HepG2 (cell line): ENCODE measurements at regions not wholly inside any gene's neighbourhood (a gene's known extent, or its start where the extent isn't known, plus 50 kb on each side); places are given as distances from the start of the nearest gene placed in this dataset.
A peak's percentile ranks its signal among the peaks of the same experiment; 100 is the strongest.

Experiments
- ATAC-seq: fragments of 200-7000 bp; cut with Tn5 transposase; 3 replicates; pipeline ENCODE4 v1.9.1; 2020; ENCODE audit warnings: mild to moderate bottlenecking, moderate library complexity
- BruUV-seq: library from RNA; stranded (reverse); fragments of 400-500 nt; replicated peaks from 2 replicates; lab custom pipeline; 2021; lab: Mats Ljungman, UMichigan
- CTCF ChIA-PET: fragments of 300-600 bp; formaldehyde crosslinking; extraction: SDS; loops from one replicate; lab custom pipeline; 2021; ENCODE audit warnings: low total read pairs, inconsistent platforms, low intra/inter-chr PET ratio; lab: Yijun Ruan, JAX
- POLR2A ChIA-PET: fragments of 350-600 bp; sonication (Branson Sonifier 250); formaldehyde crosslinking; loops from one replicate; lab custom pipeline; 2020; ENCODE audit warnings: antibody characterized with exemption, inconsistent platforms; lab: Yijun Ruan, JAX
- DNase-seq: peaks from one replicate; pipeline ENCODE4 v3.0.0-alpha.2; 2015; ENCODE audit warnings: low spot score
- FAIRE-seq: peaks from 3 replicates; lab custom pipeline; 2011; peaks lifted over from hg19 to GRCh38; lab: Jason Lieb, UNC
- H2AFZ ChIP-seq: one replicate; pipeline ENCODE4 v1.6.1; 2011; ENCODE audit warnings: low read length, inconsistent platforms
- H3K27ac ChIP-seq: fragments of 300-600 bp; 3 replicates; pipeline ENCODE4 v1.8.0; 2011; ENCODE audit warnings: mixed run types, mild to moderate bottlenecking, mixed read lengths, low read length, inconsistent platforms; ENCODE audit not compliant: insufficient read depth; ENCODE audit errors: extremely low read length
- H3K27me3 ChIP-seq, 2 experiments: fragments of 200-600 bp in 1 of 2; 2 replicates in 1 of 2; 3 replicates in 1 of 2; pipeline versions ENCODE4 v1.6.0 to v1.8.0; 2011; ENCODE audit warnings: low read length in 2 of 2, mild to moderate bottlenecking in 2 of 2, moderate library complexity in 2 of 2, inconsistent platforms in 1 of 2; ENCODE audit not compliant: insufficient read depth in 2 of 2, control insufficient read depth in 1 of 2
- H3K36me3 ChIP-seq, 2 experiments: fragments of 200-600 bp in 1 of 2; replicated peaks in 1 of 2; 2 replicates in 1 of 2; 3 replicates in 1 of 2; pipeline versions ENCODE4 v1.5.1 to v1.8.0; 2011; ENCODE audit warnings: low read length in 2 of 2, inconsistent platforms in 1 of 2; ENCODE audit not compliant: insufficient read depth in 2 of 2, control insufficient read depth in 1 of 2
- H3K4me1 ChIP-seq: 2 replicates; pipeline ENCODE4 v1.5.1; 2012; ENCODE audit warnings: low read length, inconsistent platforms; ENCODE audit not compliant: insufficient read depth
- H3K4me2 ChIP-seq: 2 replicates; pipeline ENCODE4 v1.6.0; 2011; ENCODE audit warnings: low read depth, low read length, inconsistent platforms
- H3K4me3 ChIP-seq, 3 experiments: fragments of 200-600 bp in 1 of 3; sonication (generic), shearing (Covaris generic) in 1 of 3; replicated peaks in 1 of 3; 2 replicates each; pipeline ENCODE4 v1.5.1; 2011 to 2016; ENCODE audit warnings: low read length in 3 of 3, inconsistent platforms in 2 of 3, low read depth in 2 of 3, mild to moderate bottlenecking in 2 of 3, control low read depth in 1 of 3, mixed read lengths in 1 of 3; ENCODE audit not compliant: insufficient read depth in 1 of 3
- H3K79me2 ChIP-seq: one replicate; pipeline ENCODE4 v1.6.1; 2011; ENCODE audit warnings: low read length, inconsistent platforms; ENCODE audit not compliant: insufficient read depth
- H3K9ac ChIP-seq: 2 replicates; pipeline ENCODE4 v1.6.0; 2011; ENCODE audit warnings: mild to moderate bottlenecking, low read depth, low read length, inconsistent platforms; ENCODE audit not compliant: insufficient read depth
- H3K9me3 ChIP-seq: 2 replicates; pipeline ENCODE4 v1.5.1; 2012; ENCODE audit warnings: mild to moderate bottlenecking, low read length
- H4K20me1 ChIP-seq: 2 replicates; pipeline ENCODE4 v1.6.0; 2011; ENCODE audit warnings: inconsistent platforms, mild to moderate bottlenecking, low read length, moderate library complexity; ENCODE audit not compliant: insufficient read depth
- FOSL1 ChIP-seq: sonication (generic); formaldehyde crosslinking; IDR thresholded peaks from 2 replicates; pipeline ENCODE4 v1.9.0; 2021; ENCODE audit warnings: missing genetic modification reagents, borderline replicate concordance
- KMT2A ChIP-seq: sonication (generic); formaldehyde crosslinking; IDR thresholded peaks from 2 replicates; pipeline ENCODE4 v1.4.0; 2020; ENCODE audit warnings: missing genetic modification reagents
- MAFK ChIP-seq, 2 experiments: IDR thresholded peaks in 1 of 2; conservative IDR thresholded peaks in 1 of 2; 2 replicates each; pipeline ENCODE4 v1.6.1; 2011; ENCODE audit warnings: improper control_type of control experiment in 2 of 2, low read length in 2 of 2
- NFIC ChIP-seq: IDR thresholded peaks from 2 replicates; pipeline ENCODE4 v1.6.1; 2012; ENCODE audit warnings: mild to moderate bottlenecking, low read length, inconsistent platforms
- RXRB ChIP-seq: IDR thresholded peaks from 2 replicates; pipeline ENCODE4 v1.6.1; 2016; ENCODE audit warnings: borderline replicate concordance, missing genetic modification reagents, missing compliant biosample characterization
- SMARCE1 ChIP-seq: fragments of 450-650 bp; IDR thresholded peaks from 2 replicates; pipeline ENCODE4 v1.6.1; 2017; ENCODE audit warnings: borderline replicate concordance
- U2AF2 ChIP-seq: fragments of 200-400 bp; formaldehyde crosslinking; IDR thresholded peaks from 2 replicates; pipeline ENCODE4 v1.6.1; 2017; ENCODE audit warnings: low read depth, mild to moderate bottlenecking, low read length
- ZNF17 ChIP-seq: sonication (generic); formaldehyde crosslinking; IDR thresholded peaks from 2 replicates; pipeline ENCODE4 v1.5.0; 2020; ENCODE audit warnings: mild to moderate bottlenecking, missing genetic modification reagents
- ZNF460 ChIP-seq: sonication (generic); formaldehyde crosslinking; IDR thresholded peaks from 2 replicates; pipeline ENCODE4 v1.5.1; 2020; ENCODE audit warnings: missing genetic modification reagents, mild to moderate bottlenecking, borderline replicate concordance
- ZNF850 ChIP-seq: sonication (generic); formaldehyde crosslinking; conservative IDR thresholded peaks from 2 replicates; pipeline ENCODE4 v1.9.0; 2021; ENCODE audit warnings: mild to moderate bottlenecking, missing genetic modification reagents
- WGBS: methylation state at CpG from one replicate; pipeline ENCODE4 v1.1.6; 2017; ENCODE audit warnings: low lambda C conversion rate; 5-methylcytosine and 5-hydroxymethylcytosine counted together
- in situ Hi-C: cut with HindIII; loops from 2 replicates; pipeline ENCODE4 v1.10.0; 2017; ENCODE audit warnings: low pct_unique_long_range_greater_than_20kb; ENCODE audit not compliant: extremely low pct_ligation_motif_present
- intact Hi-C: fragments of 100-400 bp; cut with micrococcal nuclease; formaldehyde crosslinking; loops from one replicate; pipeline ENCODE4 v1.10.0; 2022; ENCODE audit not compliant: unreplicated experiment
- TF ChIP-seq, protein P1 (sequence below), 2 experiments: sonication (generic) in 1 of 2; formaldehyde crosslinking in 1 of 2; IDR thresholded peaks; 2 replicates each; pipeline versions ENCODE4 v1.5.1 to v1.6.1; 2011 to 2020; ENCODE audit warnings: borderline replicate concordance in 1 of 2, low read depth in 1 of 2, low read length in 1 of 2, mild to moderate bottlenecking in 1 of 2, missing genetic modification reagents in 1 of 2, moderate library complexity in 1 of 2
- TF ChIP-seq, protein P2 (sequence below): sonication (generic); formaldehyde crosslinking; IDR thresholded peaks from 2 replicates; pipeline ENCODE4 v1.9.0; 2021; ENCODE audit warnings: missing genetic modification reagents, borderline replicate concordance
- TF ChIP-seq, protein P3 (sequence below): fragments of 450-650 bp; IDR thresholded peaks from 2 replicates; pipeline ENCODE4 v1.6.1; 2017; ENCODE audit warnings: mild to moderate bottlenecking

DNA sequence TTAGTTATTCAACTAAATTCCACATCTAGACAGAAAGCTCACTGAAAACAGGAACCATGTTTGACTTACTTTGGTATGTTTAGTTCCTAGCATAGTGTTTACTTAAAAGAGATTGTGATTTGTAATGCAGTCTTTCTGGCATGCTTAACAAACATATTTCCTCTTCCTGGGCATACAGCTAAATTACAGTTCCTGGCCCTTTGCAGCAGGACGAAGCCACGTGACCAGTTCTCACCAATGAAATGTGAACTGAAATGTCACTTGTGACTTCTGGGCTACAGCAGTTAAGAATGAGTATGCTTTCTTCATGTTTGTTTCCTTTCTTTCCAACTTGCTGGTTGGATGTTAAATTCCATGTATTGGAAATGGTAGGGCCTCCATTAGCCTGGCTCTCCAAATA lies 330.5 kb downstream of the FIGN start:
- Histone ChIP-seq H3K27me3 (no peaks in the 10 kb centered on the region), H3K79me2 (no peaks in the 10 kb centered on the region), H3K9me3 (no peaks in the 10 kb centered on the region), H3K4me1 (no peaks in the 10 kb centered on the region), H3K27ac (no peak overlapping the region), H2AFZ (no peak overlapping the region), H3K4me2 (no peak overlapping the region), H3K4me3 (no peak overlapping the region), H4K20me1 (no peaks in the 10 kb centered on the region), H3K36me3 (no peaks in the 10 kb centered on the region), H3K9ac (no peak overlapping the region)
- TF ChIP-seq ZNF17, result no peak
- TF ChIP-seq, protein P1, sequence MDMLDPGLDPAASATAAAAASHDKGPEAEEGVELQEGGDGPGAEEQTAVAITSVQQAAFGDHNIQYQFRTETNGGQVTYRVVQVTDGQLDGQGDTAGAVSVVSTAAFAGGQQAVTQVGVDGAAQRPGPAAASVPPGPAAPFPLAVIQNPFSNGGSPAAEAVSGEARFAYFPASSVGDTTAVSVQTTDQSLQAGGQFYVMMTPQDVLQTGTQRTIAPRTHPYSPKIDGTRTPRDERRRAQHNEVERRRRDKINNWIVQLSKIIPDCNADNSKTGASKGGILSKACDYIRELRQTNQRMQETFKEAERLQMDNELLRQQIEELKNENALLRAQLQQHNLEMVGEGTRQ (IDR thresholded peaks at IDR 0.05; ENCODE audit: low read depth, low read length), result peak; percentile 11; the same call in 1 of the 2 replicates
- TF ChIP-seq, protein P1 (CRISPR knock-in tag; IDR thresholded peaks at IDR 0.05; ENCODE audit: borderline replicate concordance), result no peak
- ChIA-PET POLR2A (no interaction called here), CTCF (no interaction called here)
- in situ Hi-C loops, result no loop called here
- intact Hi-C loops, result no loop called here
- BruUV-seq, result no TSS peak
- 33% methylated on average over 2 of the region's 2 CpGs for WGBS
- no peak for FAIRE-seq
- ATAC-seq, result no peak
- DNase-seq, result no peak

DNA sequence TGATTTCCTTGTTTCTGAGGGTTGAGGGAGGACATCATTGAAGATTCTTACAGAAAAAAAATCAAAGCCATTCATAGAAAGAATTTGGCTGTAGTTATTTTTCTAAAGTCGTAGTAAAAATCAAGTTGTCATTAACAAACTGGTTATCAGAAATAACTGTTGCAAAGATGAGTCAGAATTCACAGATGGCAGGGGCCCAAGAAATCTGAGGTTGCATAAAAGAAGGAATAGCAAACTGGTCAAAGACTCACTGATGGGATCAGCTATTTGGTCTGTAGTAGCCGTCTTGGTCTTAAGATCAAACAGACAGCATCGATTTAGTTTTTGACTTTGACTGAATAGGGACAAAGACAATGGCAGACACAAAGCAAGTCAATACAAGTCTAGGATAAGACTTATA lies 334.3 kb downstream of the FIGN start:
- BruUV-seq, result no TSS peak
- Histone ChIP-seq H3K79me2 (no peaks in the 10 kb centered on the region), H3K9ac (no peak overlapping the region), H3K9me3 (no peaks in the 10 kb centered on the region), H3K36me3 (no peaks in the 10 kb centered on the region), H4K20me1 (no peaks in the 10 kb centered on the region), H3K4me2 (no peak overlapping the region), H2AFZ (no peak overlapping the region), H3K27me3 (no peaks in the 10 kb centered on the region), H3K27ac (no peak overlapping the region), H3K4me3 (no peak overlapping the region), H3K4me1 (no peaks in the 10 kb centered on the region)
- WGBS, result under 1% methylated on average over 3 of the region's 3 CpGs
- intact Hi-C loops (no loop called here), in situ Hi-C loops (no loop called here)
- ChIA-PET POLR2A (no interaction called here), CTCF (no interaction called here)
- no peak for ATAC-seq
- no peak for DNase-seq
- FAIRE-seq, result no peak
- no peak for TF ChIP-seq RXRB (CRISPR knock-in tag)
- TF ChIP-seq ZNF460 (CRISPR knock-in tag), result no peak
- no peak for TF ChIP-seq NFIC
- no peak for TF ChIP-seq SMARCE1
- TF ChIP-seq, protein P2, sequence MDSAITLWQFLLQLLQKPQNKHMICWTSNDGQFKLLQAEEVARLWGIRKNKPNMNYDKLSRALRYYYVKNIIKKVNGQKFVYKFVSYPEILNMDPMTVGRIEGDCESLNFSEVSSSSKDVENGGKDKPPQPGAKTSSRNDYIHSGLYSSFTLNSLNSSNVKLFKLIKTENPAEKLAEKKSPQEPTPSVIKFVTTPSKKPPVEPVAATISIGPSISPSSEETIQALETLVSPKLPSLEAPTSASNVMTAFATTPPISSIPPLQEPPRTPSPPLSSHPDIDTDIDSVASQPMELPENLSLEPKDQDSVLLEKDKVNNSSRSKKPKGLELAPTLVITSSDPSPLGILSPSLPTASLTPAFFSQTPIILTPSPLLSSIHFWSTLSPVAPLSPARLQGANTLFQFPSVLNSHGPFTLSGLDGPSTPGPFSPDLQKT (CRISPR knock-in tag), result no peak
- no peak for TF ChIP-seq FOSL1 (CRISPR knock-in tag)
- no peak for TF ChIP-seq ZNF850 (CRISPR knock-in tag)
- no peak for TF ChIP-seq MAFK (conservative IDR thresholded peaks at IDR 0.05 in 1 of 2, IDR thresholded peaks at IDR 0.05 in 1 of 2; ENCODE audit: low read length in 2 of 2)
- no peak for TF ChIP-seq KMT2A (CRISPR knock-in tag)
- TF ChIP-seq, protein P3, sequence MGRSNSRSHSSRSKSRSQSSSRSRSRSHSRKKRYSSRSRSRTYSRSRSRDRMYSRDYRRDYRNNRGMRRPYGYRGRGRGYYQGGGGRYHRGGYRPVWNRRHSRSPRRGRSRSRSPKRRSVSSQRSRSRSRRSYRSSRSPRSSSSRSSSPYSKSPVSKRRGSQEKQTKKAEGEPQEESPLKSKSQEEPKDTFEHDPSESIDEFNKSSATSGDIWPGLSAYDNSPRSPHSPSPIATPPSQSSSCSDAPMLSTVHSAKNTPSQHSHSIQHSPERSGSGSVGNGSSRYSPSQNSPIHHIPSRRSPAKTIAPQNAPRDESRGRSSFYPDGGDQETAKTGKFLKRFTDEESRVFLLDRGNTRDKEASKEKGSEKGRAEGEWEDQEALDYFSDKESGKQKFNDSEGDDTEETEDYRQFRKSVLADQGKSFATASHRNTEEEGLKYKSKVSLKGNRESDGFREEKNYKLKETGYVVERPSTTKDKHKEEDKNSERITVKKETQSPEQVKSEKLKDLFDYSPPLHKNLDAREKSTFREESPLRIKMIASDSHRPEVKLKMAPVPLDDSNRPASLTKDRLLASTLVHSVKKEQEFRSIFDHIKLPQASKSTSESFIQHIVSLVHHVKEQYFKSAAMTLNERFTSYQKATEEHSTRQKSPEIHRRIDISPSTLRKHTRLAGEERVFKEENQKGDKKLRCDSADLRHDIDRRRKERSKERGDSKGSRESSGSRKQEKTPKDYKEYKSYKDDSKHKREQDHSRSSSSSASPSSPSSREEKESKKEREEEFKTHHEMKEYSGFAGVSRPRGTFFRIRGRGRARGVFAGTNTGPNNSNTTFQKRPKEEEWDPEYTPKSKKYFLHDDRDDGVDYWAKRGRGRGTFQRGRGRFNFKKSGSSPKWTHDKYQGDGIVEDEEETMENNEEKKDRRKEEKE, result no peak
- no peak for TF ChIP-seq U2AF2
